ENCODE measurements at regions not wholly inside any gene's neighbourhood (a gene's known extent, or its start where the extent isn't known, plus 50 kb on each side); places are given as distances from the start of the nearest gene placed in this dataset.
A peak's percentile ranks its signal among the peaks of the same experiment; 100 is the strongest.

DNA sequence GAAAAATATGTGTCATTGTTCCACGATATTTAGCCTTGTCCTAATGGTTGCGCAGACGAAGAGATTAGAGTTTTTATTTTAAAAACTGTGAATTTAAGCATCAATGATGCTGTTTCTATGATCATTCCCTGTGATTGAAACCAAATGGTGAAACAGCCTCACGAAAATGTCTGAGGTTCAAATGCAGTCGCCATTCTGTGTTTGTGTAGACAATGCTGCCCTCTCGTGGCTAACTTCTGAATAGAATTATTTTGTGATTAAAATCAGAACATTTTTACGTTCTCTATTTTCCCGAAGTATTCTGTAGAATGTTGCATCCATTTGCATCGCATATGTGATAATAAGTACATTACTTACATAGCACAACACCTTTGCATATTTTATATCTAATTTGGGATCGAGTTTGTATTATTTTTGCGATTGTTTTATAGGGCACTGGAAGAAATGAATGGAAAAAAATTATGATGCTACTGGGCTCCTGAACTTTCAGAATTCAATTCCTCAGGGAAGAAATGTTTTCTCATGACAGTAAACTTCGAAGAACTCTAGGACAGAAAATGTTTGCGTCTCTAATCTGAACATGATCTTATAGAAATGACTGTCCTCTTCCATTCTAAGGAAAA, 54.8 kb upstream of the CREB1 start:
- TF ChIP-seq, protein P1, sequence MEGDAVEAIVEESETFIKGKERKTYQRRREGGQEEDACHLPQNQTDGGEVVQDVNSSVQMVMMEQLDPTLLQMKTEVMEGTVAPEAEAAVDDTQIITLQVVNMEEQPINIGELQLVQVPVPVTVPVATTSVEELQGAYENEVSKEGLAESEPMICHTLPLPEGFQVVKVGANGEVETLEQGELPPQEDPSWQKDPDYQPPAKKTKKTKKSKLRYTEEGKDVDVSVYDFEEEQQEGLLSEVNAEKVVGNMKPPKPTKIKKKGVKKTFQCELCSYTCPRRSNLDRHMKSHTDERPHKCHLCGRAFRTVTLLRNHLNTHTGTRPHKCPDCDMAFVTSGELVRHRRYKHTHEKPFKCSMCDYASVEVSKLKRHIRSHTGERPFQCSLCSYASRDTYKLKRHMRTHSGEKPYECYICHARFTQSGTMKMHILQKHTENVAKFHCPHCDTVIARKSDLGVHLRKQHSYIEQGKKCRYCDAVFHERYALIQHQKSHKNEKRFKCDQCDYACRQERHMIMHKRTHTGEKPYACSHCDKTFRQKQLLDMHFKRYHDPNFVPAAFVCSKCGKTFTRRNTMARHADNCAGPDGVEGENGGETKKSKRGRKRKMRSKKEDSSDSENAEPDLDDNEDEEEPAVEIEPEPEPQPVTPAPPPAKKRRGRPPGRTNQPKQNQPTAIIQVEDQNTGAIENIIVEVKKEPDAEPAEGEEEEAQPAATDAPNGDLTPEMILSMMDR (IDR thresholded peaks at IDR 0.05 in 2 of 3, conservative IDR thresholded peaks at IDR 0.05 in 1 of 3; ENCODE audit: borderline replicate concordance in 1 of 3, insufficient read depth in 1 of 3, low read depth in 2 of 3, low read length in 2 of 3), result peak; percentile 31 to 85 (median 81); a peak in 5 of 6 replicates
- TF ChIP-seq YY1 (IDR thresholded peaks at IDR 0.05; ENCODE audit: extremely low read depth, insufficient replicate concordance, low read depth, low read length) (peak; percentile 41), EZH2 (IDR thresholded peaks at IDR 0.05) (no peak)
